HCT116 (cell line): ENCODE measurements at regions not wholly inside any gene's neighbourhood (a gene's known extent, or its start where the extent isn't known, plus 50 kb on each side); places are given as distances from the start of the nearest gene placed in this dataset.

Experiments used
- ATAC-seq: fragments of 200-7000 bp; cut with Tn5 transposase; 2 replicates; pipeline ENCODE4 v1.9.1; 2020; ENCODE audit warnings: mild to moderate bottlenecking, moderate library complexity
- BruUV-seq: library from RNA; stranded (reverse); fragments of 400-500 nt; replicated peaks from 2 replicates; lab custom pipeline; 2021; lab: Mats Ljungman, UMichigan
- CTCF ChIA-PET: fragments of 300-600 bp; sonication (Branson Sonifier 250); formaldehyde crosslinking; loops from one replicate; lab custom pipeline; 2021; ENCODE audit warnings: antibody characterized with exemption; lab: Charles Lee
- POLR2A ChIA-PET: fragments of 300-600, 350-600 bp; sonication (Branson Sonifier 250); formaldehyde crosslinking; loops from one replicate; lab custom pipeline; 2021; ENCODE audit warnings: antibody characterized with exemption; lab: Charles Lee
- RAD21 ChIA-PET, 2 experiments: fragments of 300-600 bp; sonication (Branson Sonifier 250); formaldehyde crosslinking; loops; one replicate each; lab custom pipeline; 2023; ENCODE audit warnings: low total read pairs in 2 of 2; ENCODE audit not compliant: uncharacterized antibody in 2 of 2, unreplicated experiment in 2 of 2, low non-redundant PET in 1 of 2; lab: Charles Lee
- DNase-seq: peaks from one replicate; pipeline ENCODE4 v3.0.0-alpha.2; 2010; ENCODE audit warnings: low read depth, low spot score
- H2AFZ ChIP-seq: fragments of 200-600 bp; shearing (Covaris generic), sonication (generic); 2 replicates; pipeline ENCODE4 v1.6.1; 2017; ENCODE audit warnings: low read depth, mixed run types, mixed read lengths, antibody characterized with exemption, low read length; ENCODE audit not compliant: poor library complexity, severe bottlenecking
- H3K27ac ChIP-seq: 2 replicates; pipeline ENCODE4 v1.5.1; 2012; ENCODE audit warnings: low read depth, low read length
- H3K27me3 ChIP-seq: fragments of 200-600 bp; sonication (generic); 2 replicates; pipeline ENCODE4 v1.6.1; 2016; ENCODE audit warnings: mixed run types, low read length, mixed read lengths; ENCODE audit not compliant: insufficient read depth
- H3K36me3 ChIP-seq, 2 experiments: fragments of 200-500 bp in 1 of 2; fragments of 200-600 bp in 1 of 2; sonication (Bioruptor generic) in 1 of 2; sonication (generic) in 1 of 2; 2 replicates each; pipeline versions ENCODE4 v1.5.1 to v1.6.1; 2014 to 2016; ENCODE audit warnings: low read length in 2 of 2, inconsistent platforms in 1 of 2, mixed read lengths in 1 of 2, mixed run types in 1 of 2; ENCODE audit not compliant: insufficient read depth in 2 of 2, control insufficient read depth in 1 of 2
- H3K4me1 ChIP-seq, 2 experiments: fragments of 200-600 bp in 1 of 2; sonication (generic) in 1 of 2; 2 replicates each; pipeline versions ENCODE4 v1.5.1 to v1.6.1; 2012 to 2017; ENCODE audit warnings: low read length in 2 of 2, inconsistent platforms in 1 of 2, mild to moderate bottlenecking in 1 of 2, mixed read lengths in 1 of 2, mixed run types in 1 of 2, moderate library complexity in 1 of 2; ENCODE audit not compliant: insufficient read depth in 2 of 2, control insufficient read depth in 1 of 2
- H3K4me2 ChIP-seq: fragments of 200-600 bp; sonication (generic); 2 replicates; pipeline ENCODE4 v1.6.1; 2017; ENCODE audit warnings: mixed run types, low read length, mixed read lengths
- H3K4me3 ChIP-seq, 2 experiments: fragments of 200-600 bp in 1 of 2; sonication (generic) in 1 of 2; replicated peaks in 1 of 2; 2 replicates each; pipeline ENCODE4 v1.5.1; 2011 to 2016; ENCODE audit warnings: low read length in 2 of 2, control low read depth in 1 of 2, low read depth in 1 of 2, mild to moderate bottlenecking in 1 of 2, mixed read lengths in 1 of 2, mixed run types in 1 of 2
- H3K79me2 ChIP-seq: fragments of 200-600 bp; sonication (generic); 2 replicates; pipeline ENCODE4 v1.6.1; 2017; ENCODE audit warnings: mild to moderate bottlenecking, mixed run types, low read length, moderate library complexity, mixed read lengths; ENCODE audit not compliant: insufficient read depth
- H3K9ac ChIP-seq: fragments of 200-600 bp; sonication (generic); 2 replicates; pipeline ENCODE4 v1.6.1; 2016; ENCODE audit warnings: low read length, mixed read lengths
- H3K9me2 ChIP-seq: fragments of 200-600 bp; sonication (generic), shearing (Covaris generic); 2 replicates; pipeline ENCODE4 v1.6.1; 2017; ENCODE audit warnings: mixed run types, mild to moderate bottlenecking, moderate library complexity; ENCODE audit not compliant: insufficient read depth
- H3K9me3 ChIP-seq, 2 experiments: fragments of 200-500 bp in 1 of 2; fragments of 200-600 bp in 1 of 2; sonication (Bioruptor generic) in 1 of 2; sonication (generic) in 1 of 2; 2 replicates each; pipeline ENCODE4 v1.6.1; 2014 to 2017; ENCODE audit warnings: low read length in 2 of 2, mixed read lengths in 2 of 2, inconsistent platforms in 1 of 2, low read depth in 1 of 2, mild to moderate bottlenecking in 1 of 2, mixed run types in 1 of 2, moderate library complexity in 1 of 2; ENCODE audit not compliant: control insufficient read depth in 1 of 2, insufficient read depth in 1 of 2
- H4K20me1 ChIP-seq: fragments of 200-600 bp; sonication (generic), shearing (Covaris generic); 2 replicates; pipeline ENCODE4 v1.6.1; 2017; ENCODE audit warnings: mixed run types, mild to moderate bottlenecking, moderate library complexity; ENCODE audit not compliant: insufficient read depth
- ATF3 ChIP-seq: IDR thresholded peaks from 2 replicates; pipeline ENCODE4 v1.6.1; 2012
- CBX3 ChIP-seq: IDR thresholded peaks from 2 replicates; pipeline ENCODE4 v1.6.1; 2012; ENCODE audit warnings: low read depth
- CEBPB ChIP-seq: IDR thresholded peaks from 2 replicates; pipeline ENCODE4 v1.6.1; 2012; ENCODE audit warnings: low read depth
- EGR1 ChIP-seq: IDR thresholded peaks from 2 replicates; pipeline ENCODE4 v1.6.1; 2012; ENCODE audit warnings: low read depth
- EZH2phosphoT487 ChIP-seq: fragments of 200-600 bp; IDR thresholded peaks from 2 replicates; pipeline ENCODE4 v1.6.1; 2018; ENCODE audit warnings: antibody characterized with exemption, borderline replicate concordance
- FOSL1 ChIP-seq: IDR thresholded peaks from 2 replicates; pipeline ENCODE4 v1.6.1; 2012; ENCODE audit warnings: low read depth
- MAX ChIP-seq: IDR thresholded peaks from 2 replicates; pipeline ENCODE4 v1.6.1; 2012
- POLR2A ChIP-seq: IDR thresholded peaks from 2 replicates; pipeline ENCODE4 v1.7.0; 2011; ENCODE audit warnings: borderline replicate concordance; ENCODE audit not compliant: insufficient read depth, insufficient read length; ENCODE audit errors: extremely low read depth
- POLR2AphosphoS5 ChIP-seq: IDR thresholded peaks from 2 replicates; pipeline ENCODE4 v1.6.1; 2011; ENCODE audit warnings: mild to moderate bottlenecking, low read depth, low read length, moderate library complexity
- RAD21 ChIP-seq: IDR thresholded peaks from 2 replicates; pipeline ENCODE4 v1.6.1; 2012; ENCODE audit warnings: low read depth, mild to moderate bottlenecking
- TCF7L2 ChIP-seq: IDR thresholded peaks from 2 replicates; pipeline ENCODE4 v1.7.0; 2011; ENCODE audit warnings: borderline replicate concordance, inconsistent platforms; ENCODE audit not compliant: insufficient read depth, insufficient read length; ENCODE audit errors: extremely low read depth
- YY1 ChIP-seq: IDR thresholded peaks from 2 replicates; pipeline ENCODE4 v1.6.1; 2011; ENCODE audit warnings: low read length, low read depth, moderate library complexity, mild to moderate bottlenecking; ENCODE audit not compliant: insufficient replicate concordance; ENCODE audit errors: extremely low read depth
- ZBTB33 ChIP-seq: IDR thresholded peaks from 2 replicates; pipeline ENCODE4 v1.6.1; 2011; ENCODE audit warnings: mild to moderate bottlenecking, low read length, moderate library complexity; ENCODE audit not compliant: insufficient replicate concordance; ENCODE audit errors: extremely low read depth
- intact Hi-C: fragments of 100-400 bp; cut with micrococcal nuclease; formaldehyde crosslinking; loops from 2 replicates; pipeline ENCODE4 v1.10.0; 2022

- Histone ChIP-seq H4K20me1 (no peaks in the 10 kb centered on the region; the same call in 1 of the 2 replicates), H3K9ac (no peak overlapping the region), H3K9me2 (no peaks in the 10 kb centered on the region), H3K36me3 (no peaks in the 10 kb centered on the region), H3K79me2 (no peaks in the 10 kb centered on the region), H3K4me1 (no peaks in the 10 kb centered on the region), H3K27ac (no peak overlapping the region), H3K27me3 (peaks cover 7% of the 10 kb centered on the region), H2AFZ (no peak overlapping the region), H3K4me2 (no peak overlapping the region), H3K4me3 (no peak overlapping the region), H3K9me3 (no peaks in the 10 kb centered on the region)
- ChIA-PET POLR2A (no interaction called here), RAD21 (no interaction called here), CTCF (no interaction called here)
- ATAC-seq (no peak), DNase-seq (no peak)
- BruUV-seq, result no TSS peak
- intact Hi-C loops, result no loop called here
- no peak for TF ChIP-seq RAD21
- TF ChIP-seq ZBTB33, result no peak
- no peak for TF ChIP-seq ATF3
- no peak for TF ChIP-seq MAX
- no peak for TF ChIP-seq POLR2A
- TF ChIP-seq CBX3, result no peak
- no peak for TF ChIP-seq EGR1
- TF ChIP-seq EZH2phosphoT487, result no peak
- TF ChIP-seq TCF7L2, result no peak
- no peak for TF ChIP-seq POLR2AphosphoS5
- TF ChIP-seq CEBPB, result no peak
- no peak for TF ChIP-seq FOSL1
- no peak for TF ChIP-seq YY1
These were observed 155.0 kb upstream of the SLC8A1 start for GRCh38 chr2:40606862-40607261.
